HepG2 (cell line): ENCODE measurements at regions not wholly inside any gene's neighbourhood (a gene's known extent, or its start where the extent isn't known, plus 50 kb on each side); places are given as distances from the start of the nearest gene placed in this dataset.

Experiments used
- ATAC-seq: fragments of 200-7000 bp; cut with Tn5 transposase; 3 replicates; pipeline ENCODE4 v1.9.1; 2020; ENCODE audit warnings: mild to moderate bottlenecking, moderate library complexity
- BruUV-seq: library from RNA; stranded (reverse); fragments of 400-500 nt; replicated peaks from 2 replicates; lab custom pipeline; 2021; lab: Mats Ljungman, UMichigan
- CTCF ChIA-PET: fragments of 300-600 bp; formaldehyde crosslinking; extraction: SDS; loops from one replicate; lab custom pipeline; 2021; ENCODE audit warnings: low total read pairs, inconsistent platforms, low intra/inter-chr PET ratio; lab: Yijun Ruan, JAX
- POLR2A ChIA-PET: fragments of 350-600 bp; sonication (Branson Sonifier 250); formaldehyde crosslinking; loops from one replicate; lab custom pipeline; 2020; ENCODE audit warnings: antibody characterized with exemption, inconsistent platforms; lab: Yijun Ruan, JAX
- DNase-seq: peaks from one replicate; pipeline ENCODE4 v3.0.0-alpha.2; 2015; ENCODE audit warnings: low spot score
- FAIRE-seq: peaks from 3 replicates; lab custom pipeline; 2011; peaks lifted over from hg19 to GRCh38; lab: Jason Lieb, UNC
- H2AFZ ChIP-seq: one replicate; pipeline ENCODE4 v1.6.1; 2011; ENCODE audit warnings: low read length, inconsistent platforms
- H3K27ac ChIP-seq: fragments of 300-600 bp; 3 replicates; pipeline ENCODE4 v1.8.0; 2011; ENCODE audit warnings: mixed run types, mild to moderate bottlenecking, mixed read lengths, low read length, inconsistent platforms; ENCODE audit not compliant: insufficient read depth; ENCODE audit errors: extremely low read length
- H3K27me3 ChIP-seq, 2 experiments: fragments of 200-600 bp in 1 of 2; 2 replicates in 1 of 2; 3 replicates in 1 of 2; pipeline versions ENCODE4 v1.6.0 to v1.8.0; 2011; ENCODE audit warnings: low read length in 2 of 2, mild to moderate bottlenecking in 2 of 2, moderate library complexity in 2 of 2, inconsistent platforms in 1 of 2; ENCODE audit not compliant: insufficient read depth in 2 of 2, control insufficient read depth in 1 of 2
- H3K36me3 ChIP-seq, 2 experiments: fragments of 200-600 bp in 1 of 2; replicated peaks in 1 of 2; 2 replicates in 1 of 2; 3 replicates in 1 of 2; pipeline versions ENCODE4 v1.5.1 to v1.8.0; 2011; ENCODE audit warnings: low read length in 2 of 2, inconsistent platforms in 1 of 2; ENCODE audit not compliant: insufficient read depth in 2 of 2, control insufficient read depth in 1 of 2
- H3K4me1 ChIP-seq: 2 replicates; pipeline ENCODE4 v1.5.1; 2012; ENCODE audit warnings: low read length, inconsistent platforms; ENCODE audit not compliant: insufficient read depth
- H3K4me2 ChIP-seq: 2 replicates; pipeline ENCODE4 v1.6.0; 2011; ENCODE audit warnings: low read depth, low read length, inconsistent platforms
- H3K4me3 ChIP-seq, 3 experiments: fragments of 200-600 bp in 1 of 3; sonication (generic), shearing (Covaris generic) in 1 of 3; replicated peaks in 1 of 3; 2 replicates each; pipeline ENCODE4 v1.5.1; 2011 to 2016; ENCODE audit warnings: low read length in 3 of 3, inconsistent platforms in 2 of 3, low read depth in 2 of 3, mild to moderate bottlenecking in 2 of 3, control low read depth in 1 of 3, mixed read lengths in 1 of 3; ENCODE audit not compliant: insufficient read depth in 1 of 3
- H3K79me2 ChIP-seq: one replicate; pipeline ENCODE4 v1.6.1; 2011; ENCODE audit warnings: low read length, inconsistent platforms; ENCODE audit not compliant: insufficient read depth
- H3K9ac ChIP-seq: 2 replicates; pipeline ENCODE4 v1.6.0; 2011; ENCODE audit warnings: mild to moderate bottlenecking, low read depth, low read length, inconsistent platforms; ENCODE audit not compliant: insufficient read depth
- H3K9me3 ChIP-seq: 2 replicates; pipeline ENCODE4 v1.5.1; 2012; ENCODE audit warnings: mild to moderate bottlenecking, low read length
- H4K20me1 ChIP-seq: 2 replicates; pipeline ENCODE4 v1.6.0; 2011; ENCODE audit warnings: inconsistent platforms, mild to moderate bottlenecking, low read length, moderate library complexity; ENCODE audit not compliant: insufficient read depth
- E2F5 ChIP-seq: sonication (generic); formaldehyde crosslinking; conservative IDR thresholded peaks from 2 replicates; pipeline ENCODE4 v1.4.0; 2020; ENCODE audit warnings: missing genetic modification reagents
- FOXA3 ChIP-seq: IDR thresholded peaks from 2 replicates; pipeline ENCODE4 v1.6.1; 2016; ENCODE audit warnings: missing genetic modification reagents, missing compliant biosample characterization
- FOXK1 ChIP-seq: sonication (generic); formaldehyde crosslinking; IDR thresholded peaks from 2 replicates; pipeline ENCODE4 v1.4.0; 2020; ENCODE audit warnings: low read depth, missing genetic modification reagents, borderline replicate concordance
- KAT7 ChIP-seq: IDR thresholded peaks from 2 replicates; pipeline ENCODE4 v1.6.1; 2018; ENCODE audit warnings: borderline replicate concordance, missing compliant biosample characterization
- NFAT5 ChIP-seq: sonication (generic); formaldehyde crosslinking; IDR thresholded peaks from 2 replicates; pipeline ENCODE4 v1.4.0; 2020; ENCODE audit warnings: missing genetic modification reagents
- SMAD1 ChIP-seq: sonication (generic); formaldehyde crosslinking; IDR thresholded peaks from 2 replicates; pipeline ENCODE4 v1.4.0; 2020; ENCODE audit warnings: missing genetic modification reagents, low read depth, mild to moderate bottlenecking, borderline replicate concordance
- STAT6 ChIP-seq: sonication (generic); formaldehyde crosslinking; IDR thresholded peaks from 2 replicates; pipeline ENCODE4 v1.4.0; 2020; ENCODE audit warnings: missing genetic modification reagents, mild to moderate bottlenecking, borderline replicate concordance
- ZNF589 ChIP-seq: sonication (generic); formaldehyde crosslinking; conservative IDR thresholded peaks from 2 replicates; pipeline ENCODE4 v1.8.0; 2022; ENCODE audit warnings: mild to moderate bottlenecking, moderate library complexity, missing genetic modification reagents
- ZNF598 ChIP-seq: sonication (generic); formaldehyde crosslinking; IDR thresholded peaks from 2 replicates; pipeline ENCODE4 v1.5.1; 2020; ENCODE audit warnings: mild to moderate bottlenecking, missing genetic modification reagents, borderline replicate concordance
- ZSCAN12 ChIP-seq: sonication (generic); formaldehyde crosslinking; IDR thresholded peaks from 2 replicates; pipeline ENCODE4 v1.9.0; 2021; ENCODE audit warnings: mild to moderate bottlenecking, missing genetic modification reagents
- WGBS: methylation state at CpG from one replicate; pipeline ENCODE4 v1.1.6; 2017; ENCODE audit warnings: low lambda C conversion rate; 5-methylcytosine and 5-hydroxymethylcytosine counted together
- in situ Hi-C: cut with HindIII; loops from 2 replicates; pipeline ENCODE4 v1.10.0; 2017; ENCODE audit warnings: low pct_unique_long_range_greater_than_20kb; ENCODE audit not compliant: extremely low pct_ligation_motif_present
- intact Hi-C: fragments of 100-400 bp; cut with micrococcal nuclease; formaldehyde crosslinking; loops from one replicate; pipeline ENCODE4 v1.10.0; 2022; ENCODE audit not compliant: unreplicated experiment

- TF ChIP-seq ZSCAN12 (no peak), KAT7 (CRISPR knock-in tag) (no peak), SMAD1 (CRISPR knock-in tag) (no peak), NFAT5 (CRISPR knock-in tag) (no peak), FOXK1 (CRISPR knock-in tag) (no peak)
Observed at GRCh38 chr6:85255661-85256060, 194.2 kb upstream of the NT5E start (continued).

- 0% methylated on average over 2 of the region's 2 CpGs for WGBS
- Histone ChIP-seq H3K27me3 (no peaks in the 10 kb centered on the region), H3K4me2 (no peak overlapping the region), H3K9ac (no peak overlapping the region)
- TF ChIP-seq FOXA3 (CRISPR knock-in tag) (no peak), ZNF598 (CRISPR knock-in tag) (no peak), E2F5 (CRISPR knock-in tag) (no peak), STAT6 (CRISPR knock-in tag) (no peak), ZNF589 (CRISPR knock-in tag) (no peak)
- TF ChIP-seq, all 625 proteins: peak for 0
- FAIRE-seq = no peak
- ChIA-PET CTCF (no interaction called here), POLR2A (no interaction called here)
- no TSS peak for BruUV-seq
- Histone ChIP-seq H3K9me3 (peaks cover 12% of the 10 kb centered on the region), H3K4me3 (no peak overlapping the region), H2AFZ (no peak overlapping the region), H3K36me3 (no peaks in the 10 kb centered on the region), H3K79me2 (no peaks in the 10 kb centered on the region), H3K27ac (no peak overlapping the region), H3K4me1 (no peaks in the 10 kb centered on the region), H4K20me1 (no peaks in the 10 kb centered on the region)
- intact Hi-C loops = no loop called here
- in situ Hi-C loops = no loop called here
- no peak for DNase-seq
- no peak for ATAC-seq
Observed at GRCh38 chr6:85252552-85252951, 197.3 kb upstream of the NT5E start.
